Activated T-helper 9 cell treated with anti-CD3 and anti-CD28 coated beads, Interleukin-2, amount 50 U/mL, for 16 hours (primary cell): ENCODE measurements at regions not wholly inside any gene's neighbourhood (a gene's known extent, or its start where the extent isn't known, plus 50 kb on each side); places are given as distances from the start of the nearest gene placed in this dataset.

Source experiments
- DNase-seq: peaks from one replicate; pipeline ENCODE4 v3.0.0-alpha.2; 2020; ENCODE audit warnings: low read depth

DNA sequence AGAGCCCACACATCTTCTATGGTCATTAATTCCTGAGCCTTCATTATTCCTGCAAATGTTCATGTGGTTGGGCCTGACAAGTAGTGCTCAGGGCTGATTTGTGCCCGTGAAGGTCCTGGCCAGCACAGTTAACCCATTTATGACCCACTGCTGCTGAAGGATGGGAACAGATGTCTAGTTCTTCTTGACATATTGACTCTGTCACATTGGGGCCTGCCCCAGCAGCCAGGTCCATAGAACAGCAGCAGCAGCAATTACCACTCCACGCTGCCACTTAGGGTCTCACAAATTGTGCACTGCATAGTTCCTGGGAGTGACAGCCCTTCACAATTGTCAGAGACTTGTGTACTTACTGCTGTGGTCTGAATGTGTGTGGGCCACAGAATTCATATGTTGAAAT, 442.3 kb upstream of the RGPD4 start:
- DNase-seq: no peak

- no peak for DNase-seq
These were observed 440.8 kb upstream of the RGPD4 start for GRCh38 chr2:107385921-107386320.

GRCh38 chr2:107392241-107392704, 434.4 kb upstream of the RGPD4 start:
- peak; percentile 0 for DNase-seq

GRCh38 chr2:107393516-107393915, 433.2 kb upstream of the RGPD4 start:
- no peak for DNase-seq

DNA sequence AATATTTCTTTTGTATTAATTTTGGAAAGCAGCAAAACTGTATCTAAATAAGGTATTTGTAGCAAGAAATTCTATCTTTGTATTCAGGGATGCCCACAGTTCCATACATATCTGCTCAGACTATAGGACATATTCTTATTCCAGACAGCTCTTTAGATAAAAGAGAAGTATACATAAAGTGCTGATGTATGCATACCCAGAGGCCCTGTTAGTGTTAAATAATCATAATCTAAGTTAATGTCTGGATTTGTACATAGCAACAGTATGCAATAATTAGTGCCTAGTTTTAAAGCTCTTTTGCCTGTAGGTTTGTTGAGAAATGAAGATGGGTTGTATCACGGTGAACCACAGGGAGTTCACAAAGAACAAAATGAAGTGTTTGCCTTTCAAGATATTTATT, 428.0 kb upstream of the RGPD4 start:
- no peak for DNase-seq

GRCh38 chr2:107402330-107402729, 424.4 kb upstream of the RGPD4 start:
- no peak for DNase-seq

GRCh38 chr2:107405261-107405660, 421.4 kb upstream of the RGPD4 start:
- DNase-seq: no peak

- no peak for DNase-seq
These were observed 419.7 kb upstream of the RGPD4 start for GRCh38 chr2:107407017-107407416.

- no peak for DNase-seq
These were observed 418.7 kb upstream of the RGPD4 start for GRCh38 chr2:107407974-107408373.

DNA sequence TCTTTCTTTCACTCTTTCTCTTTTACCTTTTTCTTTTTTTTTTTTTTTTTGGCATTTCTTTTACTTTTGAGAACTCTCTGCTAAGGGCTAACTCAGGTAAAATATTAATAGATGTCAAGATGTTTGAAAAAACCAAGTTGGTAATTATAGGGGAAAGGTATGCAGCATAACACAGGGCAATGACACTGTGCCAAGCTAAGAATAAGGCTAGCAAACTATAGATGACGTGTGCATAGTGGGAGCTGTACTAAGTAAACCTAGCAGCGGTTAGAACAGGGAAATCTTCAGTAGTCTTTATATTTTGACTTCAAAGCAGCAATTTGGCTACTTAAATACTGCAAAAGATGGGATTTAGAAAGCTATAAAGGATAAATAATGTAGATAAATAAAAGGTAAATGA, 415.4 kb upstream of the RGPD4 start:
- no peak for DNase-seq

DNA sequence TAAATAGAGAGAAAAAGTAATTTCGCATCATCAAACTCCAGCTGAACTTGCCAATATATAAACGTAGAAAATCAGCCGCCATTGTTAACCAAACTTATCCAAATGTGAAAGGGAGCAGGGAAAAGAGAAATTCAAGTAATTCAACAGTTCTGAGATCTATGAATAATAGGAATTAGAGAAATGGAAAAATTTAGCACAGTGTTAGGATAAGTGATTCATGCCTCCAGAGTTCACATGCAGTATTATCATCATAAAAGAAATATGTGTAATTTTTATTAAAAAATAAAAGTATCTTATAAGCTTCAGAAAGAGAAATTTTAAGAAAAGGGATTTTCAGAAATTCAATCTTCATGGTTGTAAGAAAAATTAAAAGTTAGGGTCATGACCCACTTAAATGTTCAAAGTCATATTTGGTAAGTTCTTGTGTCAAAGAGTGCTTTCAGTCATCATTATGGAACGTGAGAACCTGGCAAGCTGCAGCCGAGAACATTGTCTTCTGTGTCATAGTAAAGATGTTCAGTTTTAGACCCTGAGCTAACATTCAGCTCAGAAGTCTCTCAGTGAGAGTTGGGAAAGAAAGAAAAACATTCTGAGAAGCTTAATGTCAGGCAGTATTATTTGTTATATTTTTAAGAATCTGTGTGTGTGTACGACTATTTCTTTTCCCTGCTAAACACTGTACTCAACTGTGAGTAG, 414.3 kb upstream of the RGPD4 start:
- DNase-seq: no peak

- no peak for DNase-seq
These were observed 413.7 kb upstream of the RGPD4 start for GRCh38 chr2:107412981-107413380.

- DNase-seq: no peak
These were observed 412.3 kb upstream of the RGPD4 start for GRCh38 chr2:107414376-107414775.

DNA sequence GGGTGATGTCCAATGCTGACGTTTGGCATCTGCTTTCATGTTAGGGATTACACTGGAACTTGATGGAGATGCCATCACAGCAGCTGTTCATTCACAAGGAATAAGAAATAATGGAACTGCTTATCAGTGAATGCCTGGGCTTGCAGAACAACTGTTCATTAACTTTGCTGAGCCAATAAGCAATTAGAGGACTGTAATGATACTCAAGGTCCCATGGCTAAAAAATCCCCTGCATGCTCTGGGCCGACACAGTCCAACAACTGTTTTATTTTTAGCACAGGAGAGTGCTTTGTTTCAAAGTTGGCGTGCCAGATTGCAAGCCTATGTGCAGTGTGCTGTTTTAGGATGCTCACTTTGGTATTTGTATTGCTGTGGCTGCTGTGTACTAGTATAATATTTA, 408.0 kb upstream of the RGPD4 start:
- no peak for DNase-seq

DNA sequence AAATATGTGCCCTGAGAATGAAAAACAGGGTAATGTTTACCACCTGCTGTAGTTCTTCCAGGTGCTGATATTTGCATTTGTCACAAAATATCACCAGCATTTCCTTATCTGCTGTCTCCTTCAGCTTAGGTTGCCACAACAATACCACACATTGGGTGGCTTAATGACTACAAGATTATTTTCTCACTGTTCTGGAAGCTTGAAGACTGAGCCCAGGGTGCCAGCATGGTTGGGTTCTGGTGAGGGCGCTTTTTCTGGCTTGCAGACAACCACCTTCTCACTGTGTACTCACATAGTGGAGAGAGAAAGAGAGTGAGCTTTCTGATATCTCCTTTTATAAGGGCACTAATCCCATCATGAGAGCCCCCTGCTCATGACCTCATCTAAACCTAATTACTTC, 407.5 kb upstream of the RGPD4 start:
- DNase-seq: no peak

GRCh38 chr2:107428781-107429180, 397.9 kb upstream of the RGPD4 start:
- no peak for DNase-seq

- no peak for DNase-seq
These were observed 396.7 kb upstream of the RGPD4 start for GRCh38 chr2:107430006-107430405.

DNA sequence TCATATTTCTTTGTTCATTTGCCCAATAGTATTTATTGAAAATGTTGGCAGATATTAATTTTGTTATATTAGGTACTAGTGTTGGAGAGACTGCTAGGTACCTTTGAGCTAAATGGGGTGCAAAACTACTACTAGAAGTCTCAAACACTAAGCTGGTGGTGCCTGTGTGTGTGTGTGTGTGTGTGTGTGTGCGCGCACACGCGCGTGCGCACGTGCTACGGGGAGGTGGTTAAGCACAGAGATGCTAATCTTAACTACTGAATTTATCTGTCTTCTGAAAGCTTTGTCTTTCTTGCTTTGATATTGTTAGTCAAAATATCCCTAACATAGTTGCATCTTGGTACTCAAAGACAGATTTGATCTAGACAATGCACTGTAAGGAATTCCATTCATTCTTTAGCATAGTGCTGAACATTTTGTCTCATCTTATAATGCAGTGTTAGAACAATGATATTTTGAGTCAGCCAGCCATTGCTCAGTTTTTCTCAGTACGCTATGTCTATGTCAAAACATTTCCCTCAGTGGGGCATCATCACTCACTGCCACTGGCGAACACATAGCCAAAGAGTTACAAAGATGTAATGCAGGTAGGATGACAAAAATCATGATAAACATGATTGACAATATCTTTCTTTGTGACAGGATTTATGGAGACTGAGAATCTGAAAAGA, 396.0 kb upstream of the RGPD4 start:
- DNase-seq: no peak

- DNase-seq: no peak
These were observed 390.4 kb upstream of the RGPD4 start for GRCh38 chr2:107436281-107436680.

- DNase-seq: no peak
These were observed 389.4 kb upstream of the RGPD4 start for GRCh38 chr2:107437265-107437664.

DNA sequence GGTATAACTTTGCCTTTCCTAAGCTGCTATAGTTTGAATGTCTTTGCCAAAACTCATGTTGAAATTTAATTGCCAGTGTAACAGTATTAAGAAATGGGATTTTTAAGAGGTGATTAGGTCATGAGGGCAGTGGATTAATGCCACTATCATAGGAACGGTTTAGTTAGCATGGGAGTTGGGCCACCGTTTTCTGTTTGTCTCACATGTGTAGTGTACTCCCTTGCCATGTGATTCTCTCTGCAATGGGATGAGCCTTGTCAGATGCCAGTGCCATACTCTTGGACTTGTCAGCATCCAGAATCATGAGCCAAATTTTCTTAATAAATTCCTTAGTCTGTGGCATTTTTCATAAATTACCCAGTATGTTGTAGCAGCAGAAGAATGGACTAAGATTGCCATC, 388.9 kb upstream of the RGPD4 start:
- no peak for DNase-seq

DNA sequence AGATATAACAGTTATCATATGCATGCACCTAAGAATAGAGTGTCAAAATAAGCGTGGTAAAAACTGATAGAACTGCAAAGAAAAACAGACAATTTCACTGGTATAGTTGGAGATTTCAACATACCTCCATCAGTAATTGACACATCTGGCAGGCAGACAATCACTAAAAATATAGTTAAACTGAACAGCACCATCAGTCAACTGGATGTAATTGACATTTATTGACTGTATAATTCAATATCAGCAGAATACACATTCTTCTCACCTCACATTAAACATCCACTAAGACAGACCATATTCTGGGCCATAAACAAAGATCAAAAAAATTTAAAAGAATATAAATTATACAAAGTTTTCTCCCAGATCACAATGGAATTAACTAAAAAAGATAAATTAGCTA, 378.5 kb upstream of the RGPD4 start:
- no peak for DNase-seq

GRCh38 chr2:107461301-107461700, 365.4 kb upstream of the RGPD4 start:
- no peak for DNase-seq

- DNase-seq: no peak
These were observed 364.5 kb upstream of the RGPD4 start for GRCh38 chr2:107462181-107462580.
